ENCODE measurements at regions not wholly inside any gene's neighbourhood (a gene's known extent, or its start where the extent isn't known, plus 50 kb on each side); places are given as distances from the start of the nearest gene placed in this dataset.

DNA sequence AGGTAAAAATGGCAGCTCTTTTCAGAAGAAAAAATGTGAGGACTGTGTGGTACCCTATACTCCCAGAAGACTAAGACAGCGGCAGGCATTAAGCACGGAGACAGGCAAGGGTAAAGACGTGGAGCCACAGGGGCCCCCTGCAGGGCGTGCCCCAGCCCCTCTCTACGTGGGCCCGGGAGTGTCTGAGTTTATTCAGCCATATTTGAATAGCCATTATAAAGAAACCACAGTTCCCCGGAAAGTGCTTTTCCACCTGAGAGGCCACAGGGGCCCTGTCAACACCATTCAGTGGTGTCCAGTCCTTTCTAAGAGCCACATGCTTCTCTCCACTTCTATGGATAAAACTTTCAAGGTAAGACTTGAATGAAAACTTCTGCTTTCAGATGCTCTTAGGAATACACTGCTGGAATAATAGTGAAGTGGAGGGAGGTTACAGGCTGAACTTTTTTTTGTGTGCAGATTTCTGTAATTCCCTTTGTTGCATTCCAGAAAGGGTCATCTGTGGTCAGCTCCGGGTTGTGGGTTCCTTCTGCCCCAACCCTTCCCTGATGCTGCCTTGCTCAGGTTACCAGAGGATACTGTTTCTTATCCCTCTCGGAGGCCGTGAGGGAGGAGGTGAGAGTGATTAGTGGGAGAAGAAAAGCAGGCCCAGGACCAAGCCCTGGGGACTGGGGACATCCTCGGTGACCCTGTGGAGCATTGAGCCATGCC, 58.4 kb downstream of the SLC25A47 start:
- DNase-seq = no peak

DNA sequence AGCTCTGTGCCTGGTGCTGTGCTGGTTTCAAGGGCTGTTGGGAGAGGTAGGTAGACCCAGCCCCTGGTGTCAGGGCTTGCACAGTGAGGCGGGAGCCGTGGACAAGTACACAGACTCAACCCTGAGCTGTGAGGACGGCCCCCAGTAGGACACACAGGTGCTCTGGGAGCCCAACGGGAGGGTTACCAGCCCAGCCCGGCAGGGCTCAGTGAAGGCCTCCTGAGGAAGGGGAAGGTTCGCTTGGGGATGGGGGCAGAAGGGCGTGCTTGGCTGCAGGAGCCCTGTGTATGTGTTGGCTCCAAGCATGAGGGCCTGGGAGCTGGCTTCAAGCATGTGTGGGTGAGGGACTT, 58.9 kb downstream of the SLC25A47 start:
- no peak for DNase-seq

DNA sequence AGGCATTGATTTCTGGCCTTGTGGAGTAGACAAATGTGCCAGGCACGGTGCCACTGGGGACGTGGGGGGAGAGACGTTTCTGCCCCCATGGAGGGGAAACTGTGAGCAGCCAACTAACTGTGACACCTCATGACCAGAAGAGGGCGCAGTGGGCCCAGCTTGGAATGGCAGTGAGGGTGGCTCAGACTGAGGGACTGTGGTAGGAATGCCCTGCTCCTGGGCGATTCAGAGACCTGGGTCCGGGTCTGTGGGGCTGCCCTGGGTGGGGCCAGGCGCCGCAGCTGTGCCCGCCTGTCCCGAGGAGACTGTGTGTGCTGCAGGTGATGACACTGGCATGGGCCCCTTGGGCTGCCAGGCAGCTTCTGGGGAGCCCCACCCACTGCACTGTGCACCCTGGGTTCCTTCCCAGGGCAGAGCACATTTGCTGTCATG, 60.6 kb downstream of the SLC25A47 start:
- DNase-seq = peak; percentile 59

DNA sequence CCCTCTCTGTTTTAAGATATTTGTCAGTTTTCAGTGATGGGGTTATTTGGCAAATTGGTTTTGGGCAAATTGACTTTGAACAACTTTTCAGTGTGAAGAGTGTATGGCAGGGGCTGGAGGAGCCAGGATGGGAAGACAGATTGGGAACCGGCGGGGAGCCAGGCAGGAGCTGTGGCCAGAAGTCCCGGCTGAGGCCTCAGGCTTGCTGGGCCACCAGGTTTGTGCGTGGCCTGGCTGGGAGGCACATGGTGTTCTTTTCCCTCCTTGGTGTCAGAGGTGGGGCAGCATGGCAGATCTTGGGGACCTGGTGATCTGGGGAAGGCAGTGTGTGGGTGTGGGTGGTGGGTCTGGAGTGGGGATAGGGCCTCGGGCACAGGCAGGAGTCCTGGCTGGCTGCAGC, 61.1 kb downstream of the SLC25A47 start:
- no peak for DNase-seq

DNA sequence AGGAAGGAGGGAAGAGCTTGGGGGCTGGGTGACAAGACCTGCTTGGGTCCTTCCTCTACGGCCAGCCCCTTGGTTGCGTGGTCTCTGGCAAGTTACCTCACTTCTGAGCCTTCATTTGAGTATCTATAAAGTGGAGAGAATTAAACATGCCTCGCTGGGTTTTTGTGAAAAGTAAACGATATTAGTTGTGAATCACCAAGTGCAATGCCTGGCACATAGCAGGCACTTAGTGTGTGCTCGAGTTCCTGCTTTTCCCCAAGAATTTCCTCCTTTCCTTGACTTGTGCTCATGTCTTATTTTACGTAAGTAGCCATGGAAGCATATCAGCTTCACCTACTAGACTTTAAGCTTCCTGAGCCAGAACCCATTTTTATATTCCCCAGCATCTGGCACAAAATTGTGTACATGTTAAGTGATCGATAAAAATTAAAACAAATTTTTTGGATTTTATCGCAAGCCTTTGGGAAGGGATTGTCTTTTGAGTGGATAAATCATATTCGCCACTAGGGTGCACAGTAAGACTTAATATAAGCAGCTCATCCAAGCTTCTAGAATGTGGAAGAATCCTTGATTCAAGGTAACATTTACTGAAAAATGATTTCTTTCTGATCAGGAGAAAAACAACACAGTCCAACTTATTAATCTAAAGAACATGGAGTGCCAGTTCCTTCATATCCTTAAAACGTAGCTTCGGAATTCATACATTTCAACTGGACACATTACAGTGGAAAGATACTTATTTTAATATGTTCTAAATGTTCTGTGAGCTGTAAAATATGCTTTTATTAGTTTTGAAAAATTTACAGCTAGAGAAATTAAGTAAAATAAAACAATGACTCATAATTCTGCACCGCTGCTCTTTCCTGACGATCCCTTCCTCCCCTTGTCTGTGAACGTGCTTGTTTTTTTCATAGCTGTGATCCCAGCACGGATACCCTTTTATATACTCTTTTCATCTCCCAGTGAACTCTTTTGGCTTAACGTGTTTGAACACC, 62.0 kb downstream of the SLC25A47 start:
- no peak for DNase-seq

DNA sequence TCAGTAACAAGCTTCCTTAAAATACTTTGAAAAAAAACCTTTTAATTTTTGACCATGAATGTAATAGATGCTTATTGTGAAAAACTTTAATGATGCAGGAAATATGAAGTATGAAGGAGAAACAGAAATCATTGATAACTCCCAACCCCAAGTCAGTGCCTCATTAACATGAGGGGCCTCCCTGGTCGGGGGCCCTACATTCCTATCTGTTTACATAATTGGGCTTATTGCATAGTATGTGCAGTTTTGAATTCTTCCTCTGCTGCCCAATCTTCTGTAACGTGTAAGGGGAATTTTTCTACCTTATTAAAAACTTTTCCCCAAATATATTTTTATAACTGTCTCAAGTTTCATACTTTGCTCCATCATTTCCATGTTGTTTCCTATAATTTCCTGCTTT, 63.0 kb downstream of the SLC25A47 start:
- no peak for DNase-seq

DNA sequence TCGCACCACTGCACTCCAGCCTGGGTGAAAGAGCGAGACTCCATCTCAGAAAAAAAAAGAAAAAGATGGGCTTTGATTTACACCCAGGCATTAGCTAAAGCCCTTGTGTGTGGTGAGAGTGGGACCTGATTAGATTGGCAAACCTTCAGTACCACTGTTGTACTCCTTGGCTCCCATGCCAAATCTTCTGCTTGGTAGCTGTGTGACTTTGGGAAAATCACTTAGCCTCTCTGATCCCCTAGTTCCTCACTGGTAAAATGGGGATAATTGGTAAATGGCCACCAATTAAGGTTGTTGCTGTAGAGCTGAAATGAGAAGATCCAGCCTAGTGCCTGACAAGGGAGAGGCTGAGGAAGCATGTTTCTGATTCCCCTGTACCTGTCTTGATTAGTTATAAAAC, 63.7 kb downstream of the SLC25A47 start:
- DNase-seq = no peak

DNA sequence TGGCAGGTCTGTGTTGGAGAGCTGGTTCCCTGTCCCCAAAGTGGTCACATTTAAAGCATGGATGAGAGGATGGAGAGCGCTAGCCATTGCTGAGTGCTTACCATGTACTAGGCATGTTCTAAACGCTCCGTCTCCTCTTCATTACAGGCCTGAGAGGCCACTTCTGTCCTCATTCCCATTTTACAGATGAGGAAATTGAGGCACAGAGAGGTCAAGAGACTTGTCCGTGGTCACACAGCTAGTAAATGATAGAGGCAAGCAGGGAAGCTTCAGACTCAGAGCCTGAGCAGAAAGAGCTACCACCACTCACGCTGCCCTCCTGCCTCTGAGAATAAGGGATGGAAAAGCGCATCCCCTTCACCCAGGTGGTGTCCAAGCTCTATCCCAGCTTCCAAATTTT, 64.3 kb downstream of the SLC25A47 start:
- no peak for DNase-seq

DNA sequence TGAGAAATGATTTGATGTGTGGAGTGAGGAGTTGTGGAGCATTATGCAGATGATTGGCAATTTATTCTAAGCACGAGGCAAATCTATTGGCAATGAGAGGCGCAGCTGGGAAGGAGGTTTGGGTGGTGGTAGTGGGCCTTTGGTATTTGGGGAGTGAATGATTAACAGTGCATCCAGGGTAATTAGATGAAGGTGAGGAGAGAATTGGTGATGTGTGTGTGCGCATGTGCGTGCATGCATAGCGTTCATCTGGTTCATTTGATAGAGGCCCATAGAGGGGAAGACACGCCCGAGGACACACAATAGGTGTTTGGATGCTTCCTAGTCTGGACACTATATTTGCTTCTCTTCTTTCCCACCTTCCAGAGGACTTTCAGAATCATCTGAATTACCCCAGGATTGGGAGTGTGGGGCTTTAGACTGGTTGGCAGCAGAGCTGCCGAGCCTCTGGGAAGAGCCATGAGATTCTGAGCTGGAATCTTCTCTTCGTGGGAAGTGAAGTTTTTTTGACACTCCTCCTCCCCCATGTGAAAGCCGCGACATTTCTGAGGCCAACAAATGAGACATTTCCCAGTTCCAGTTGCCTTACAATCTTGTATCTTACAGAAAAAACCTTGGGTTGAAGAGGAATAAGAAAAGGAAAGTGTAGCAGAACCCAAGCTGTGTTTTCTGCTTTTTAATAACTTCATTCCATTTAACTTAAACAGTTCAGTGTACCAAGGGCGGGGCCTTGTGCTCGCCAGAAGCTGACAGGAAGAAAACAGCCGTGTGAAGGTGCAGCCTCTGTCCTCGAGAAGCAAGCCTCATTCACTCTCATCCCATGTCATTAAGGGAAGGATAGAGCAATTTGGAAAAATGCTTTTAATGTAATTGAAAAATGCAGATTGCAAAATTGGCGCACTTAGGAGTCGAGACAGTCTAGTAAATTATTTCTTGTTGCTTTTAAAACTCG, 65.2 kb downstream of the SLC25A47 start:
- DNase-seq = no peak

DNA sequence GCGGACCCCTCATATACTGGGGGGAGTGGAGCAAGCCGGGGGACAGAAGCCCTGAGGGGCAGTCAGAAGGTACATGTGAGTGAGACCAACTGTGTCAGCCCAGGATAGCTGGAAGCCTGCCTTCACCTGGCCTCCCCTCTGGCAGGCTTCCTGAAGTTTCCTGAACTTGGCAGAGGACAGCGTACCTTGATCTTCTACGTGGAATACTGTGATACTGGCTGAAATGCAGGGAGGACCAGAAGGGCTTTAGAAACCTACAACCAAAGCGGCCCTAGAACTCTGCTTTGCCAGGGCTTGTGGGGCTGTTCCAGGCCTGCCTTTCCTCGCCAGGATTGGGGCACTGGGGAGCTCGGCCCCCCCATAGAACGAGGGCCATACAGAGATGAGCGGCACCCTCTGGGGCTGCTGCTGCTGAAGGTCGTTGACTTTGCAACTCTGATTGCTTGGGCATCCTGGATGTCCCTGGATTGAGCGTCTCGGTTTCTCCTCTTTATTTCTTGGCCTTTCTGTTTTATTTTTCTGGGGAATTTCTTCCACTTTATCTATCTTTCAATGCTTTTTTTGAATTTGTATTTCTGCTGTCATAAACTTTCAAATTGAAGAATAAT, 66.5 kb downstream of the SLC25A47 start:
- DNase-seq = no peak

DNA sequence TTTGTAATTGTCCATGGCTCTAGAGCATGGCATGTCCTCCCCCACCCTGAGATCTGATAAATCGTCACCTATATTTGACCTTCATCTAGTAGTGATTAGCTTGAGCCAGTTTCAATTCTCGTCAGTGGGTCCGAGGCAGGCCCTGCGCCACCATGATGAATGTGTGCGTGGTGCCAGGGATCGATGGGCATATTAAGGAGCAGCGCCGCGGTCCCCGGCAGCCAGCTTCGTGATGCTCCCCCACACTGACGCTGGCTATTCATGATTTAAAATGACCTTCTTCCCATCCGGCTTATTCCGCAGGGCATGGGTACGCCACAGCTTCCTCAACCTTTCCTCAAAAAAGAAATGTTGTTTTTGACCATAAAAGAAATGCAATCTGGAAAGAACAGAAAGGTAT, 68.0 kb downstream of the SLC25A47 start:
- no peak for DNase-seq

DNA sequence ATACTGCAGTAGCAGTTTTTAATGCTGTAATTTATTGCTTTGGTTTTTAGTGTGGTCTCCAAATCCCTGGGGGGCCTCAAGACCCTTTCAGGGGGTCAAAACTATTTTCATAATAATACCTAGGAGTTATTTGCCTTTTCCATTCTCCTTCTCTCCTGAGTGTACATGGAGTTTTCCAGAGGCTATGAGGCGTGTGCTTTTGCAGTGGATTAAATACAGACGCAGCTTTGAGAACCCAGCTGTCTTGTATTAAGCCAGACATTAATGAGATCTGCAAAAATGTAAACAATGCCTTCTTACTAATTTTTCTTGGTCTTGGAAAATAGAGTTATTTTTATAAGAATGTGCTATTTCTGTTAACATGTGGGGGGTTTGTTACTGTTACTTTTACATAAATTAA, 68.6 kb downstream of the SLC25A47 start:
- no peak for DNase-seq

DNA sequence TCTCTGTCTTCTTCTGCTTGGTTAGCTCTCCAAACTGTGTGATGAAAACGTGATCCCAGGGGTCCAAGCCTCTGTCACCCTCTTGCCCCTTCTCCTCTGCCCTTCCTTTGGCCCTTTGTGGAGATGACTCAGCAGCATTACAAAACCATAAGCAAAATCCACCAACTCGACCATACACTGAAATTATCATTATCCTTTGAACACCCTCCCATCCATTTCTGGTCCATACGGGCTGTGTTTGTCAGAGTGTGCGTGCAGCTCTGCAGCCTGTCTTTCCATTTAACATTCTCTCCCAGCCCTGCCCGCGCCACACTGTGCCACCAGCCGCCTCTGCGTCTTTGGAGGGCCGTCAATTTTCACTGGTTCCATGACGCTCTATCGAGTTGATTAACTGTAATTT, 69.2 kb downstream of the SLC25A47 start:
- no peak for DNase-seq

DNA sequence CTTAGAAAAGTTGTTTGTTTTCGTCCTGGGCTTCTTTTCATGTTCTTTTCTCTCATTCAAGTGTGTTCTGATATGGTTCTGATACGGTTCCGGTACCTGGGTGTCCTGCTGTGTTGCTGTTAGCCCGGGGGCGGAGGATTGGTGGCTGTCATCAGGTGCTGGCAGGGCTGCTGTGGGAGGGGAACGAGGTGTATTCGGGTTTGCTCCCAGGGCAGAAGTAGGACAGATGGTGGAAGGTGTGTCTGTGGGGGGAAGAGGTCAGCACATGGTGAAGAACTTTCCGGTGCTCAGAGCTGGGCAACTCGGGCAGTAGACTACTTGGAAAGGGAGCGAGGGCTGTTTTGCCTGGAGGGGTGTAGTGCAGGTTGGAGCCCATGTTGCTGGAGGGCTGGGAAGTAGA, 70.2 kb downstream of the SLC25A47 start:
- DNase-seq = no peak

DNA sequence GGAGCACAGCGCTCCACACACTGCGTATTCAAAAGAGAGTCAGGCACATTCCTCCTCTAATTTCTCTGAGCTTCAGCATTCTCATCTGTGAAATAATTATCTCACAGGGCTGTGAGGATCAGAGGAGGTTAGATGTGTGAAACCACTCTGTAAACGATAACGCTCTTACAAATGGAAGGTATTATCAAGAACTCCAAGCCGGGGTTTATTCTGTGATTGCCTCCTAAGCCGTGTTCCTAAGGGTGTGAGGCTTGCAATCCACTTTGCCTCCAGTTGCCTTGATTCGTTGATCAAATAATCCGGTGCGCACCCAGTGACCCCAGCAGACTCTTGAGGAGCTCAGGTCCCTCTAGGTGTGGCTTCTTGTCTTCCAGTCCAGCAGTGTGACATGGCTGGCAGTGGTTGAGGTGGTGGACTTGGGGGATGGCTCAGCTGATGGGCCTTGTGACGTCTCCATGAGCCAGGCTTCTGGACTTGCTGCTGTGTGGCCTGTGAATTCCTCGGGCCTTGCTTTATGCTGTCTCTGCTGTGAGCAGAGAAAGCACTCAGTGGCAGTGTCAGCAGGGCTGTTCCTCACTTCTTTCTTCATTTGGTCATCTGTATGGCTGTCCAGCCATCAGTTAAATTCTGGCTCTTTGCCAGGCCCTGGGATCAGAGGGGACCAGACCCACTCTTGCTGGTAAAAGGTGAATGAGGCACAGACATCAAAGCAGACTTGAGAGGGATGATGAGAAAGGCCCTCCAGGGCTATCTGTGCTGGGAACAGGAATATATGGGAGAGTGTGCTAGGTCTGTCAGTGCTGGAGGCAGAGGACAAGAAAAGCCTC, 71.0 kb downstream of the SLC25A47 start:
- no peak for DNase-seq

DNA sequence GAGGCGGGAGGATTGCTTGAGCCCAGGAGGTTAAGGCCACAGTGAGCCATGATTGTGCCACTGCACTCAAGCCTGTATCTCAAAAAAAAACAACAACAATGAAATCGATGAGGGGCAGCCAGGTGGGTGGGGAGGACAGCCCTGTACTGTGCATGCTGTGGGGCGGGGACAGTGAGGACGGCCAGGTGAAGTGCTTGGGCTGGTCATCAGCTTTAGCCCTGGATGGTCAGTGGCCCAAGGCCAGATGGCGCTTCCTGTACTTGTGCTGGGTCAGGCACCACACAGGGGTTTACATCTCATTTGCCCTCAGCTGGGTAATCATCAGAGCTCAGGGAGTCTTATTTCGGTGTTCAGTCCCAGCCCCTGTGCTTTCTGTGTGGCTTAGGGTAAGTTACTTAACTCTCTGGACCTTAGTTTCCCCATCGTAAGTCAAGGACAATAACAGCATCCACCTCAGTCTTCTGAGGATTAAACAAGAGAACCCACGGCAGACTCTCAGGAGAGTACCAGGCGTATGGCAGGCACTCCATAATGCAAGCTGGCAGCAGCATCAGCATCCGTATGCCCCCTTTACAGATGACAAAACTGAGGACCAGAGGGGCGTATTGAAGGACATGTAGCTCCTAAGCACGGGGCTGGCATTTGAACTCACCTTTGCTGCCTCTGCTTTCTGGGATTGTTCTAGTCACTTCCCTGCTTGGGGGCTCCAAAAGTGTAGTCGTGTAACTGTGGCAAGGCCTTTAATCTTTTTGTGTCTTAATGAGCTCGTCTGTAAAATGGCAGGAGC, 71.9 kb downstream of the SLC25A47 start:
- DNase-seq = no peak

DNA sequence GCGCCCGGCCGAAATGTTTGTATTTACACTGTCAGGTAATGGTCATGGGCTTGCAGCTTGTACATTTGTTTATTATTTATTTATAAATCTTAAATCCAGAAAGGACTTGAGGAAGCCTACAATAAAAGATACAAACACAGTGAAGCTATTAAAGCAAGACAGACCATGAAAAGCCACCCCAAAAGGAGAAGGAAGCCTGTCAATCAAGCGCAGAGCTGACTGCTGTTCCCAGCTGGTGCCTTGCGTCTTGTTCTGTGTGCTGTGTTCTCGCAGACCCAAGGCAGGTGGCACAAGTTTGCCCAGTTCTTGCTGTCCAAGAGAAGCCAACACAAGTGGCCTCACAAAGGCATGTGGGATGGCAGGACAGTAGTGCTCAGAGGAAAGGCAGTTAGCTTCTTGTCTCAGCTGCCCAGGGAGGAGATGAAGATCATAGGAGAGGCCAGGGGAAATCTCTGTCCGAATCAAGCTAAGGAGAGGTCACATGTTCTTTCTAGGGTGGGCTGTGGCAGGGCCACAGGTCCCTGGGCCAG, 73.2 kb downstream of the SLC25A47 start:
- DNase-seq = no peak

DNA sequence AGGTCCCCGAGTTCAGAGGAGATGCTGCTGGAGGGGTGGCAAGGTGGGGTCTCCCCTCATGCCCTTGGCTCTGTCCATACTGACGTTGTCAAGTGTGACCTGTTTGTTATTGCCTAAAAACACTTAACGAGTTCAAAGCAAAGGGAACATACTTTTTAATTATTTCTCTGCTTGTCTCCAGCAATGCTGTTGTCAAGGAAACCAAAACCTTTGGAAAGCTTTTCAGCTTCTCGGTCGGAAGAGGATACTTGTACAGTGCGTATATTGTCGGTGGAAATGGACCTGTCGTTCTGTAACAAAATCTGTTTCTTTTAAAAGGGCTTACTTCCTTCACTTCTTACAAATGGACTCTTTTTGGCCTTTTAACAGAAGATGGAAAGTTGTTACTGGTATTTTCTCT, 73.9 kb downstream of the SLC25A47 start:
- no peak for DNase-seq

DNA sequence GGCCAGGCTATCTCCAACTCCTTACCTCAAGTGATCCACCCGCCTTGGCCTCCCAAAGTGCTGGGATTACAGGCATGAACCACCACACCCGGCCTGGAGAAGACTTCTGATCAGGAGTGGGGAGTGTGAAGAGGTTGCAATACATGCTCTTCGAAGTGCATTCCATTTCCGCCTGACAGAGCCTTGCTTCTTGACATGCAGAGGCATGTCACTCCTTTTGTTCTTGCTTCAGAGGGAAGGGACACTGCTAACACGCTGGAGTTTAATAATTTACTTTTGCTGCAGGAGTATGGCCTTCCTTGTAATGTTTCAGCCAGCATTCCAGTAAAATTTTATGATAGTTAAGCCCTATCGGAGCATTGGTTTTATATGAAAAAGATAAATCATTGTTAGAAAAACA, 74.9 kb downstream of the SLC25A47 start:
- DNase-seq = no peak

DNA sequence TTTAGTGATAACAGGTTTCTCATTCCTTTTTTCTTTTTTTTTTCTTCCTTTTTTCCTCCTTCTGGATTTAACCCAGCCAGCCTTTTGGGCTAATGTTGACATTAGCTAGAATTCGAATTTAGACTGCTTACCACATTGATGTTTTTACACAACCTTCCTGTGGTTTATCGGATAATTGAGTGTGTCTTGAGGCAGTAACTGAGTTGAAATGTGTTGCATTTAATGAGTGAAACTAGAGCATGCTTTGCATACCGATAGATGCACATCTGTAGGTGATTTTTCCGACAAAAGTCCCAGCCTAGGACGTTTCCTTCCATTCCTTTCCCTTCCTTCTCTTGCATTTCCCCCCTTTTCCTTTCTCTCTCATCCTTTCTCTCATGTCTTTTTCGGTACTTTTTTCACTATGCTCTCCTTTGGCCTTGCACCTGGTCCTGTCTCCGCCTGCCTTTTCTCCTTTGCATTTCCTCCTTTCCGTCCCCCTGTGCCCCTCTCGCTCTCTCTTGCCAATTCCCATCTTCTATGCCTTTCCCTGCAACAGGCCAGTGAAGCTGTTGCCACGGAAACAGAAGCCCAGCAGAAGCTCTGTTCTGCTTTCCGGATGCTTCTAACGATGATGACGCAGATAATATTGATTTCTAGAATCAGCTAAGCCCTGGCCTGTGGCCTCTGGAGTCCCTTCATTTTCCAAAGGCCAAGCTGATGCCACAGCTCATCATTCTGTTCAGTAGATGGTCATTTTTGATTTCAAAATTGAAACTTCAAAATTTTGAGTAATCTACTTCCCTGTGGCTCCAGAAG, 76.1 kb downstream of the SLC25A47 start:
- DNase-seq = no peak
